GM18498 (cell line): ENCODE measurements at regions not wholly inside any gene's neighbourhood (a gene's known extent, or its start where the extent isn't known, plus 50 kb on each side); places are given as distances from the start of the nearest gene placed in this dataset.

Experiments used
- ATAC-seq: cut with Tn5 transposase; IDR thresholded peaks from one replicate; pipeline ENCODE4 v1.9.1; 2021; ENCODE audit warnings: mild to moderate bottlenecking, moderate library complexity; ENCODE audit not compliant: unreplicated experiment

DNA sequence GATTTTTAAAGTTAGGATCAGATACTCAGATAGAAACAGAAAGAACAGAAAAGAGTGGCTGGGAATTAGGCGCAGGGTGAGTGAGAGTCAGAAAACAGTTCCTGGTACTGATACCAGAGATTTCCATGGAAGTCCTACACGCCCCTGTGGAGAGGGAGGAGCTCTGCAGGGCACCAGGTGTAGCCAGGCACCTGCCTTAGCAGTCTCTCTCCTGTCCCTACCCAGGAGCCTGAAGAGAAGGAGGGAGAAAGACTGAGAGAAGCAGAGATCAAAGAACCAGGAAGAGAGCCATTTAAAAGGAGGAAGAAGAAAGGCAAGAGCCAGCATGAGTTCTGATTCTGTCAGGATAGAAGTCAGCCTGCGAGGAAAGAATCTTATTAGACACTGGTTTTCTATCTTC, 65.0 kb downstream of the CBLN1 start:
- ATAC-seq: no peak

DNA sequence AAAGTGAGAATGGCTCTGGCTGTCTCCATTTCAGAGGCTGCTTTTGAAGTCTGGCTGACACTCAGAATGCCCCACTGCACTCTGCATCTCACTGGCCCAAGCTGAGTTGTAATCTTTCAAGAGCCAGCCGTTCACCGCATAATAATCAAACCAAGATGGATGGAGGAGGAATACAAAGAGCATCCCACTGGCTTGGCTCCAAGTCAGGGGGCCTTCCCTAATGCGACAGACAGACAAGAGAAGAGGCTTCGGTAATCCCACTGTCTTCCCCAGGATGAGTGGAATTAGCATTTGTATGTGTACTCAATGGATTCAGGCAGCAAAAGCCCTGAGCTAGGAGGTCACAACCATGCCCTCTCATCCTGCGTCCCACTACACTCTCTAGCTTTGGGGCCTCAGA, 68.0 kb downstream of the CBLN1 start:
- ATAC-seq: no peak

DNA sequence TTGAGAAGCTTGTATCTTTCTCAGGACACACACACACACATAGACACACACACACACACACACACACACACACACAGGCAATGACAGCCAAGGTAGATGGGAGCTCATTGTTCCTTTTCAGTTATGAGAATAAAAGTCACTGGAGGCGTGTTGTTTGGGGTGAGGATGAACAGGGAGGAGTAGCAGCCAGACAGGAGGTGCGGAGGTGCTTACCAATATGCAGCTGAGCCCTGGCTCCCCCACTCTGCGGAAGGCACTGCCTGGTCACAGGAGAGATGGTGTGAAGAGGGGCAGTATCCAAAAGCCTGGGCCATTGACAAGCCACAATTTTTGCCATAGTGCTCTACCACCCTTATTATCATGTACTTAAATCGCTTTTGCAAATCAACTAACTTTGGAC, 77.4 kb downstream of the CBLN1 start:
- no peak for ATAC-seq

DNA sequence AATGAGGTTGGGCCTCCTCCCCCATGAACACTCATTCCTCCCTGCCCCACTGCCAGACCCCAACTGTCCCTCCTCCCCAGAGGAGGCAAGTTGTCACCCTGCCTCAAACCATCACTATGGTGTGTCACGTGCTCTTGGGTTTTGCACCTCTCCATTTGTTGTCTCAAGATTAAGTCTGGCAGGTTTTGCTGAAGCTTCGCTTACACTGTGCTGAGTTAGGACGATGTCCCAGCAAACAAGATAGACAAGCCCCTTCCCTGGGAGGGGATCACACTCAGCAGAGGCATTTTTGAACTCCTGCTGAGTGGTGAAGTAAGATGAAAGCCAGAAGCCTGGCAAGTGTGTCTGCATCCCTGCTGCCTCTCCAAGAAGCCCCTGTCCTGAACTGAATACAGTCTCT, 78.3 kb downstream of the CBLN1 start:
- no peak for ATAC-seq

DNA sequence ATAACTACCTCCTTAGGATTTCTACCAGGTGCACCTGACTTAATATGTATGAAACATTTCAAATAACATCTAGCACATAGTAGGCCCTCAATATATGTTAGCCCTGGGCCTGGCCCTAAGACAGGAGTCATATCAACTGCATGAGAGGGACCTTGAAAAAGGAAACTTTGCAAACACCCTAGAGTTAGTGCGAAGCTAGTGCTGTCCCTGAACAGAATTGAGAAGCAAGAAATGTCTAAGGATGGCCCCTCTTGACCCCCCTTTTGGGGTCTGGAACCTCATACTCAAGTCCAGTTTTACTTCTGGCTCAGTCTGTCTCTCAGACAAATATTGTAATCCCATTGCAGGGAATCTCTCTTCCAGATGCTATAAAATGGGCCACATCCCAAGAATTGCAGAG, 80.5 kb downstream of the CBLN1 start:
- ATAC-seq: no peak

DNA sequence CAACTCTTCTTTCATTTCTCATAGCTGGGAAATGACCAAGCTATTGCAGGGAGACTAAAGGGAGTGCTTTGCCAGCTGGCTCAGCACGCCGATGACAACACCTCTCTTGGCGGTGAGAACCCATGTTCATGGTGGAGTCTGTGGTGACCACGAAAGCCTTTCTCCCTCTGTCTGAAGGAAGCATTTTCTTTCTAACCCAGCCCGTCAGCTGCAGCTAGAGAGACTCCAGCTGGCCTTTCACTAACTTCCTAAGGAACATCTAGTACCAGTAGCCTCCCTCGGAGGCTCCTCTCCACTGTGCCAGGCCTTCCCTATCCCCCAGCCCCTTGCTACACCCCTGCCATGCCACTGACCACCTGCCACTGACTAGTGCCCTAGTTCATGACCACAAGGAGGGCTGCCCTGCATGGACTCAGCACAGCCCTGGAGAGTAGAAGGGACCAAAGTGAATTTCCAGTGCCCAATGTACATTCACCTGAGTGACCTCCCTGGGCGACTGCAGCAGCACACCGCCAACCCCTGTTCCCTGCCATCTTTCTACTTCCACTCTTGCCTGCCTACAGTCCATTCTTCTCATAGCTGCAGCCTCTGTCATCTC, 81.3 kb downstream of the CBLN1 start:
- ATAC-seq: no peak

DNA sequence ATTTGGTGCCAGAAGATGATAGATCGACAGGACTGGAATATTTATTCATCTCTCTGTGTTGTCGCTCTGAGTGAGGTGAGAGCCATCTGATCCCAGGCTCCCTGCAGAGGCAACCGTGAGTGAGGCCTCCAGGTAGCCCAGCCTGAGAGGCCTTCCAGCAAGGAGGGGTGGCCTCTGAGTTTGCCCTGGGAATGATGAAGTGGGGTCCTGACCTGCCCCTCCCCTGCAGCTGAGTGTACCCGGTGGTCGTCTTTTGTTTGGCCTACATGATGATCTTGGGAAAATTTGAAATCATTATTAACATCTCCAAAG, 86.4 kb downstream of the CBLN1 start:
- ATAC-seq: no peak

DNA sequence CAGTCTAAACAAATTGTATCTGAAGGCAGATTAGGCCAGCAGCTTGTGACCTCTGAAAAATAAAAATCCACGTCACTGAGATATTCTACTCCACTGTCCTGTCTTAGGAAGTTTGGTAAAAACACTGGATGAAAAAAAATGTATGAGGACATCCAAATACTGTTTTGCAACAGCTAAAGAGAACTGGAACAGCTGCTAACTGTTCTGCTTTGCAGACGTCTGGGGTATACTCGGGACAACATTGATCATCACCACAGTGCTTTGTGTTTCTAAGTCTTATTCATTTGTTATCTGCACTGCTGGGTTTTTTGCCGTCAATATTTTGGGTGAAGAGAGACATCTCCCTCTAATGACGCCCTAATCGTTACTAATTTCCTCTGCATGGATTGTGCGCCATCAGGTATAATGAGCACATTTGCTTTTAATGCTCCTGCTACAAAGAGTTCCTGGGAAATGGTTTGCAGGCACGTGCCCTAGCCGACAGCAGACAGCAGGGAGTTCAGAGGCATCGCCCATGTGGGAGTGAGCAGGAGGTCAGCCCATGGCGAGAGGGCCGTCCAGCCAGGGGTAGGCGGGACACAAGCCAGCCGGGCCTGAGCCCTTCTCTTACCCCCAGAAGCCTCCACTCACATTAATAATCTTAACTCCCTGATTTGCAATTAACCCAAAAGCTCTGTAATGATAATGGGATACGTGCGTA, 87.0 kb downstream of the CBLN1 start:
- ATAC-seq: no peak

DNA sequence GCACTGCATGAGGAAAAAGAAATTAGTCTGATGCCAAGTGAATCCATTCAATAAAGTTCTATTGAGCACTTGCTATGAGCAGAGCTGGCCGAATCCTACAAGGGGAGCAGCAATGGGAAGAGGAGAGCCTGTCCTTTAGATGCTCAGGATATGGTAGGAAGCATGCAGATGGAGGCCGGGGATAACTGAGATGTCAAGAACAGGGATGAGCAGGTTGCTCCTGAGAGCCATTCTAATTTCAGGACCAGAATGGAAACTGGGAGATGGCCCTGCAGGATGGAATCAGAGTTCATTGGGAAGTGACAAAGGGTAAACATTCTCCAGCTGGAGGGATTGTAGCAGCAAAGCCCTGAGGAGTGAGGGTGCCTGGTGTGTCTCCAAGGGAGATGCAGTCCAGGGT, 88.0 kb downstream of the CBLN1 start:
- ATAC-seq: no peak

DNA sequence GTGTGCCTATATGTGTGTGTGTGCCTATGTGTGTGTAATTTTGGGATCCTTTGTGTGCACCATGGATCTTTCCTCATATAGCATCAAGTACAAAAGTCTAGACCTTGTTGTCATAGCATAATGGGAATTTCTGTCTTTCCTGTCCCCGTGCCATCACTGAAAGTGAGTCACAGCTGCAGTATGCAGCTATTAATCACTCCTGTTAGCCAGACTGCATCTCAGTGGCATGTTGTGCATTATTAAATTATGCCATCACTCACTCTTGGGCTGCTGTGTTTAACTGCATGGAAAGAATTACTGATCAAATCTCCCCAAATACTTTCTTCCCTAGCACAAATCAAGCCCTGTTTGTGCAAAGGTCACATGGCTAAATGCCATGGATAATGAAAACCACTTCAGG, 92.4 kb downstream of the CBLN1 start:
- no peak for ATAC-seq

DNA sequence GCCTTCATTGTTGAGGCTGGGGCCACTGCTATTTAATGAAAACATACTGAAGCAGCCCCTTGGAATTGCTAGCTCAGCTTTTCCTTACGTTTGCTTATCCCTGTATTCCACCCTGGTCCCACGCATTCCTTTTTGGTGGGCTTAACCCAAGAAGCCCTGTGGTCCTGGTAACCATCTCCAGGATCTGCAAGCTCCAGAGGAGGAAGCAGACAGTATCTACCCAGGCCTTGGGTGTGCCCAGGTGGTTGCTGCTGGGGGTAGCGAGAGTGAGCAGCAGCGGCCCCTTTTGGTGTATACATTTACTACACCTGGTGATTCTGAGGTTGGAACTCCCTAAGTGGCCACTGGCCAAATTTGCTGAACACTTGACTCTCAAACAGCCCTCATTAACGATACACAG, 97.7 kb downstream of the CBLN1 start:
- ATAC-seq: no peak

DNA sequence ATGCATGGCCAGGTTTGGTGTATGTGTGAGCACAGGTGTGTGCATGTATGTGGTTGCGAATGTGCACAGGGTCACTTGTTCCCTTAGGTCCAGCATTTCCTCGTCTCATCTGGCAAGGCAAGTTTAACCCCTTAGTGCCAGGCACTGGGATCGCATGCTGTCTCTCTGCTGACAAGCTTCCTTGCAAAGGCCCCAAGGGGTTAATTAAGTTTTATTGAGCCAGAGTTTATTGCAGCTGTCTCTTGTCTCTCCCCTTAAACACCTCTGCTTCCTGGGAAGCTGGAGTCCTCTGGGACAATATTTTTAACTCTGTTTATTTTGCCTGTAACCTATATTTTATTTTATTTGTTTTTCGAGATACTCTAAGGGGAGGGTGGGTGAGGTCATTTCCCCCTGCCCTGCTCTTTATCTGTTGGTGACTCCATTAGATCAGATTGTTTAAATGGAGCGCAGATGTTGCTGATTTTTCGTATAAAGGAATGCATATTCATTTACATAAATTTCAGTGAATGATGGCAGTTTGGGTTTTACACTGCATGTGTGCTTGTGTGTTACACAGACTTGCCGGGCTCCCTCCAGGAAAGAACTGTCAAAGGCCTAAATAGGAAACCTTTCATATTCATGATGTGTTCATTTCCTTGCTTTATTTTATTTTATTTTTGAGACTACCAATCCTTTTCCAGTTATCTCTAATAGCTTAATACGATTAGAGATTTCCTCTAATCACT, 99.7 kb downstream of the CBLN1 start:
- no peak for ATAC-seq

DNA sequence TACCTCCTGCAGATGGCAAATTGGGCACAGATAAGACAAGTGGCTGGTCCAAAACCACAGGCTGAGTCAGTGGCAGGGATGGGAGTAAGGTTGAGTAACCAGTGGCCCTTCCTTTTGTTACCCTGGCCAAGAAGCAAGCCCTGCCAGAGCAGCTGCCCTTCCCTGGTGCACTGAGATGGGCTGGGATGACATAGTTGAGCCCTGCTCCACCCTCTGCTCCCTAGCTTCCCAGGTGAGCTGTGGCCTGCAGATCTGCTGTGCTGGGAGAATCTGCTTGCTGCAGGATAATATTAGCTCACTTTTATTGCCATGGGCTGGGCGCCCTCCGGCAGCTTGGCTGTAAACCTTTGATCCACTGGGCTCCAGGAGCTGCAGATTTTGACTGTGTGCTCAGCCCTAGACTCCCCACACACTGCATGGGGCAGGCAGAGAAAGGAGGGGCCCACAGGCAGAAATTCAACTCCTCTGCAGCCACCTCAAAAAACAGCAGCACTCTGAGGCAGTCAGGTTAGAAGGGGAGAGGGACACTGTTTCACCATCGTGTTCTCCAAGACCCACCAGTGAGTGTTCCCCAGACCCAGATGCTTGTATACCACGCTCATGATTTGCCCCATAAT, 101.8 kb downstream of the CBLN1 start:
- ATAC-seq: no peak

DNA sequence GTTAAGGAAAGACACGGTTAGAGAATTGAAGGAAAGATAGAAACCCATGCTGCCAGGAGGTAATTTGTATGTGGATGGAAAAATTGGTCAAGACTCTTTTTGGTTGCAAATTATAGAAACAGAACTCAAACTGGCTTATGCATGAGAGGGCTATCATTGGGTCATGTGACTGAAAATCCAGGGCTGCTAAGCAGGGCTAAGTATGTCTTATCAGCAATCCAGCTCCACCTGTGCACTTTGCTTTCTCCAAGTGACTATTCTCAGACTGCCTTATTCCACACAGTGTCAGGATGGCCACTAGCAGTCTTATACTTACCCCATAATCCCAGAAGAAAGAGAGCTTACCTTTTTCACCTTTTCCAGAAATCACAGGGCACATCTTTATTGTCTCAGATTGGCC, 113.5 kb downstream of the CBLN1 start:
- ATAC-seq: no peak

DNA sequence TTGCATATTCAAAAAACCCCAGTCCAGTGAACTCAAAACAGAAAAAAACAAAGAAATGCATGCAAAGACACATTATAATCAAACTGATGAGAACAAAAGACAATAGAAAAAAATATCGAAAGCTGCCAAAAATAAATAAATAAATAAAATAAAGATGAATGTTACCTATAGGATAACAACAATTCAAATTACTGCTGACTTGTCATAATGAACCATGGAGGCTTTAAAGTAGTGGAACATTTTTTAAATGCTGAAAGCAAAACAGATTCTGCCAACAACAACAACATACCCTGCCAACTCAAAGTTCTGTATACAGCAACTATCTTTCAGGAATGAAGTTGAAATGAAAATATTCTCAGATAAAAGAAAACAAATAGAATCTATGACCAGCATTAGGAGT, 116.6 kb downstream of the CBLN1 start:
- no peak for ATAC-seq

DNA sequence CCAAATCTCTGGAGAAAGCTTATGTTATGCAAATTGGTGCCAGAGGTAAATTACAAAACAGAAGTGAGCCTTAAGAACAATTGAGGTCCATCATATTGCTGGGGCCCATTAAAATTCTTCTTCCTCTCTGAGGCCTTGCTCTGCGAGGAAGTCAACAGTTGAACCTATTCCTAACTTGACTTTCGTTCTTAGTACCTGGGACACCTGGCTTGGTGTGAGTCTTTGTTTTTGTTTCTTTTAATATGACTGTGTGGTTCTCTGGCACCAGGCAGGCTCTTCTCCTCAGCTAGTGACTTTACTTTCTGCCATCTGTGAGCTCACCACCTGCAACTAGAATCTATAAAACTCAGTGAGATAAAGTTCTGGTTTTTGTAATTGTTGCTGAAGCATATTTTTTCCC, 120.4 kb downstream of the CBLN1 start:
- no peak for ATAC-seq

DNA sequence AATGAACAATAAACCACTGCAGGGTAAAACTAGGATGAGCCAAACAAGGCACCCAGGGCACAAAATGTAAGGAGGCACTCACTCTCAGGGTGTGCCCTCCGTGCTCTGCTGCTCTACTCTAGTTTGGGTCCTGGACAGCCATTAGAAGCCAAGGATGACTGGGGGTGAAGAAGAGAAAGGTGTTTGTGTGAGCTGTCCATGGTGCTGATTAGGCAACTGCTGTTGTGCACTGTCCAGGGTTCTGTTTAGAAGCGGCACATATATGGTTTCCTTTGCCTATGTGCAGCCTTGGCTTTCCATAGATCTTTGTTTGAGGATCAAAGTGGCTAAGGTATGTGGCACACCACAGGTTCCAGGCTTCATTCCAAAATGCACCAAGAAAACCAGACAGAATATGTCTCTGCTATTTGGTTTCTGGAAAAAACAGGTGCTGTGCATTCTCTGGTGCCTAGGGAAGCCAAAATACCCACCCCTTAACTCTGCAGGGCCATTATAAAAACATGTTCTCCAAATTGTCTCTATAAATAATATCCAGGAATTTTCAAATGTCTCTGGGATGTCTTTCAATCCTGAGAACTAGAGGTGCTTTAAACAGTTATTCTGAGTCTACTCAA, 123.5 kb downstream of the CBLN1 start:
- ATAC-seq: no peak

DNA sequence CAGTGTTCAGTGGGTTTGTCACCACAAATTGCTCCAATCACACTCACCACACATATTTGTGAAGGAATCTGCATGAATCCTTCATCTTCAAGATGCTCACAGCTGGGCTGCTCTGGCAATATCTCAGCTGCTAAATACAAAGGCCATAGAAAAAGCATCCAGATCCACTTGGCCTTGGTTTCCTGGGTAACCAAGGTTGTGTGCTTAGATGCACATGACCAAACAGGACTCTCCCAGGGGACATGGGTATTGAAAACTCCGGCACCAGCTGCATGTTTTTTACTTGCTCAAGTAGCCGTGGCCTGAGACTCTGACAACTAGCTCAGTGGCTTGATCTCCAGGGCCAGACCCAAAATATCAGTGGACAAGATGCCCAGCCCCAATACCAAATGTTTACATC, 131.3 kb downstream of the CBLN1 start:
- no peak for ATAC-seq

DNA sequence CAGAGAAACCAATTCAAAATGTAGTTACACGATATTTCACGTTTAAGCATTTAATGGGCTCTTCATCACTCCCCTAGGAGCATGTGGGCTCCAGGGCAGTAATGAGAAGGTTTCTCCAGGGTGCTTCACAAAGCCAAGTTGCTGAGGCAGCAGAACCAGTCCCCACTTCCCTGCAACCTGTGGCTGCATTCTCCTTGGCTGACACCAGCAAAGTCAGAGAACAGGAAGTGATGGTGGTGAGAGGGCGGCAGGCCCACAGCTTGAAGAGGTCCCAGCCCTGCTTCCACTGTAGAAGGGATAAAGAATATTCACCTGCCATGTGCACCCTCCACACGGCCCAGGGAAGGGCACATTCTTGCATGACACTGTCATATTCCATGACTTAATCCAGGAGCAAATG, 133.2 kb downstream of the CBLN1 start:
- ATAC-seq: no peak

DNA sequence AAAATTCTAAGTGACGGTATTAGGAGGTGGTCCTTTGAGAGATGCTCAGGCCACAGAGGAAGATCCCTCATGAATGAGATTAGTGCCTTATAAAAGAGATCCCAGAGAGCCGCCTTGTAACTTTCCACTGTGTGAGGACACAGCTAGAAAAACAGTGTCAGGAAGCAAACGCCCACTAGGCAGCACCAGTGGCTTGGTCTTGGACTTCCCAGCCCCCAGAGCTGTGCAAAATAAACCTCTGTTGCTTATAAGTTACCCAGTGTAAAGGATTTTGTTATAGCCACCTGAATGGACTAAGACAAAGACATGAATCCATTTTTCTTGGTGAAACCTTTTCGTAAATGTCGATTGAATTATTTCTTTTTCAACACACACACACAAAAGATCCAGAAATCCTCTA, 141.0 kb downstream of the CBLN1 start:
- ATAC-seq: no peak

DNA sequence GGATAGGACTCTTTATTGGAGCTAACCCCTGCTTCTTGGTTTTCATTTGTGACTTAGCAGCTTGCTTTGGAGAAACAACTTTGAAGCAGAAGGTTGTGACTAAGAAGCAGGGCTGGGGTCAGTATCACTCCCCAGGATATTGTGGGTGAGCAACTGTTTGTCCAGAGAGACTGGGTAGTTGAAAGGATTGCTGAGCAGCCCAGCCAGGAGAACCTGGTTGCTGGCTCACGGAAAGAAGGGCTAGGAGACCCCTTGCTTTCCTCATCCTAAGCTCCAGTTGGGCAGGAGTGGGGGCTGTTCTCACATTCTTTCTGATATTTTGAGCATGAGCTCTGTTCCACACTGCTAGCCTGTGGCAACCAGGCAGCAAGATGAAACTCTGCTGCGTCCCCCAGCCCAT, 151.2 kb downstream of the CBLN1 start:
- no peak for ATAC-seq

DNA sequence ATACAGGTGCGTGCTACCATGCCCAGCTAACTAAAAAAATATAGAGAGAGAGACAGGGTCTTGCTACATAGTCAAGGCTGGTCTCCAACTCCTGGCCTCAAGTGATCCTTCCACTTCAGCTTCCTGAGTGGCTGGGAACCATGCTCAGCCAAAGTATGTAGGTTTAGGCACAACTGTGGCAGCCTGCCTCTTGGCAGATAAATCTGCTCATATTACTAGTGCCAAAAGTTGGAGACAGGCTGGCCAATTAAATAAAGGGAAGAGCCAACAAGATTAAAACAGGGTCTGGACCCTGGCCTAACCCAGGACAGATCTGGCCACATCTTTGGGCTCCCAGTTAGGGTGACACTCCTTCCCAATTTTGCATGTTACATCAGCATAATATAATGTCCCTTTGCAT, 151.7 kb downstream of the CBLN1 start:
- ATAC-seq: no peak
